ENCODE measurements at regions not wholly inside any gene's neighbourhood (a gene's known extent, or its start where the extent isn't known, plus 50 kb on each side); places are given as distances from the start of the nearest gene placed in this dataset.

DNA sequence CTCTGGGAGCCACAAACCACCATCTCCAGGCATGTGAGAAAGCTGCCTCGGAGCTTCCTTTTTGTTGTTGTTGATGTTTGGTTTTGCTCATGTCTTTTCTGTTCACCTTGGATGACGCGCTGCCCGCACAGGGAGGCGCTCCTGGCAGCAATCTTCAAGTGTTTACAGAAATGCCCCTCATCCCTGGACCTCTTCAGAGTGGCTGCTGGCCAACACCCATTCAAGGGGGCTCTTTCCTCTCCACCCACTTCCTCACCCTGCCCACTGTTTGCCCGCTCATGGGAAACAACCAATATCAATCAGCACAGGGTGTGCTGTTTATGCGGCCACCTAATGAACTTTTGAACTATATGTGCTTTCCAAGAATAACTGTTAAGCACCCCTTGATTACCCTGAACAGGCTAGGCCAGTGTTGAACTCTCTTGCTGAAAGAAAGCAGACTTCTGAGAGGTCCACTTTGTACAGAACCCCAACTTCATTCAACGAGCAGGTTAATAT lies 355.1 kb upstream of the CLNK start:
- H3K27ac ChIP-seq (ENCODE audit: insufficient read depth, low read length) = no peak overlapping the region
- no peak for DNase-seq
- no peak overlapping the region for H2AK9ac ChIP-seq (replicated peaks; ENCODE audit: low read depth, low read length, poor library complexity)
- no peaks in the 10 kb centered on the region for H3K36me3 ChIP-seq (ENCODE audit: control insufficient read depth, insufficient read depth, low read length)
- no peak overlapping the region for H2BK5ac ChIP-seq (ENCODE audit: low read depth, low read length, poor library complexity, severe bottlenecking)
- intact Hi-C loops (cut with micrococcal nuclease) = no loop called here
- no peak overlapping the region for H3K4me3 ChIP-seq (ENCODE audit: insufficient read depth, low read depth, low read length)
- ATAC-seq (ENCODE audit: low read depth) = no peak
- H4K20me1 ChIP-seq (ENCODE audit: insufficient read depth, low read length) = no peaks in the 10 kb centered on the region
- H3K56ac ChIP-seq (ENCODE audit: extremely low read depth, insufficient read depth, low read length) = no peak overlapping the region
- H4K91ac ChIP-seq (ENCODE audit: insufficient read depth, low read depth, low read length) = no peak overlapping the region
- H3K23ac ChIP-seq (ENCODE audit: low read depth, low read length) = no peak overlapping the region
- dilution Hi-C loops (cut with HindIII; ENCODE audit: low sequenced_read_pairs, unreplicated experiment) = no loop called here
- in situ Hi-C loops (cut with MboI; ENCODE audit: low sequenced_read_pairs) = no loop called here
- no peak overlapping the region for H3K9ac ChIP-seq (ENCODE audit: low read depth, low read length)
- H3K4ac ChIP-seq (ENCODE audit: low read depth, low read length) = no peak overlapping the region
- no peak overlapping the region for H2BK120ac ChIP-seq (ENCODE audit: low read depth, low read length)
- no peak overlapping the region for H4K8ac ChIP-seq (ENCODE audit: low read depth in 2 of 2, low read length in 2 of 2)
- no peaks in the 10 kb centered on the region for H3K9me1 ChIP-seq (ENCODE audit: insufficient read depth, low read length)
- ChIA-PET POLR2A (ENCODE audit: unreplicated experiment) (no interaction called here), CTCF (no interaction called here)
- no peak overlapping the region for H4K5ac ChIP-seq (ENCODE audit: low read depth, low read length)
- no peak overlapping the region for H2AK5ac ChIP-seq (ENCODE audit: low read depth, low read length)
- H3K27me3 ChIP-seq (ENCODE audit: control insufficient read depth, insufficient read depth, low read length) = no peaks in the 10 kb centered on the region
- no TSS peak for BruUV-seq (replicated peaks)
- no peak overlapping the region for H2AFZ ChIP-seq (replicated peaks; ENCODE audit: low read length, poor library complexity)
- no peak overlapping the region for H3K4me2 ChIP-seq (ENCODE audit: low read depth, low read length)
- no peaks in the 10 kb centered on the region for H3K79me1 ChIP-seq (ENCODE audit: low read depth in 1 of 2, low read length in 2 of 2)
- H3K9me3 ChIP-seq (ENCODE audit: control insufficient read depth, insufficient read depth, low read length) = no peaks in the 10 kb centered on the region
- WGBS, 2 experiments (ENCODE audit: extremely low coverage in 2 of 2, insufficient read length in 1 of 2) = 43% methylated on average over 1 of the region's 8 CpGs; no CpG with 5 or more reads in 1 of the 2 experiments
- no peak for TF ChIP-seq CTCF (conservative IDR thresholded peaks at IDR 0.05; ENCODE audit: low read depth, low read length)
- no peak for TF ChIP-seq MAFK (IDR thresholded peaks at IDR 0.05; ENCODE audit: low read depth, low read length)
- no peak for TF ChIP-seq CEBPB (IDR thresholded peaks at IDR 0.05; ENCODE audit: low read depth, low read length)
- no peak for TF ChIP-seq BHLHE40 (IDR thresholded peaks at IDR 0.05; ENCODE audit: low read depth, low read length)
- TF ChIP-seq NFE2L2 (IDR thresholded peaks at IDR 0.05; ENCODE audit: low read depth, low read length) = no peak
- no peak for TF ChIP-seq USF2 (IDR thresholded peaks at IDR 0.05; ENCODE audit: low read depth, low read length)
- TF ChIP-seq RCOR1 (IDR thresholded peaks at IDR 0.05; ENCODE audit: insufficient replicate concordance, low read length) = no peak
- TF ChIP-seq MAZ (IDR thresholded peaks at IDR 0.05; ENCODE audit: borderline replicate concordance, low read depth, low read length) = no peak
- TF ChIP-seq MXI1 (IDR thresholded peaks at IDR 0.05; ENCODE audit: borderline replicate concordance, low read depth, low read length) = no peak
- TF ChIP-seq RFX5 (IDR thresholded peaks at IDR 0.05; ENCODE audit: low read depth, low read length) = no peak
- no peak for TF ChIP-seq ELK1 (IDR thresholded peaks at IDR 0.05; ENCODE audit: borderline replicate concordance, low read depth, low read length)
- H2BK20ac ChIP-seq (ENCODE audit: low read depth, low read length) = no peak overlapping the region
- no peak overlapping the region for H3K14ac ChIP-seq (replicated peaks; ENCODE audit: low read depth, low read length)
- no peak overlapping the region for H2BK15ac ChIP-seq (ENCODE audit: low read depth, low read length)
- no peak overlapping the region for H3K18ac ChIP-seq (ENCODE audit: low read depth, low read length)
- H3K4me1 ChIP-seq (ENCODE audit: control insufficient read depth, insufficient read depth, low read length) = no peaks in the 10 kb centered on the region

Data from IMR-90 (cell line).